GM11168 (cell line): ENCODE measurements at regions not wholly inside any gene's neighbourhood (a gene's known extent, or its start where the extent isn't known, plus 50 kb on each side); places are given as distances from the start of the nearest gene placed in this dataset.
"Not testable (repeated sequence)": the region's sequence is repeated elsewhere in the genome, so short reads cannot be mapped to it uniquely, and the experiment has no call there.

Experiments
- in situ Hi-C: fragments of 300-500 bp; cut with MboI; formaldehyde crosslinking; loops from one replicate; pipeline ENCODE4 v1.12.0; 2022; ENCODE audit warnings: low sequenced_read_pairs; ENCODE audit not compliant: unreplicated experiment

DNA sequence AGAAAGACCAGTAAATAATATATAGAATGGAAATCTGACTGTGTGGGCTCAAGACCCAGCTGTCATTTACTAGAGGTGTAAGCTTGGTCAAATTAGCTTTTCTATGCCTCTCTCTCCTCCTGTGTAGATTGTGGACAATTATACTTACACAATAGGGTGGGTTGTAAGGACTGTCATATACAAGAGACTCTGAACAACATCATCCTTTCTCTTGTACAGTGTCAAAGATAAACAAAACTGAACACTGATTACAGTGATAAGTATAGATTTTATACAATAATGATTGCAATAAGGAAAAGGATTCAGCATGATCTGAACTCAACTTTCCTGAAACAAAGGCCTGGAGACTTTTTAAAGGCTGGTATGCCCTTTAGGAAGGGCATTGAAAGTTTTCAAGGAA is 429.2 kb upstream of the HS3ST1 start:
- in situ Hi-C loops: no loop called here

- in situ Hi-C loops: no loop called here
Observed at GRCh38 chr4:11847167-11847566, 418.5 kb upstream of the HS3ST1 start.

GRCh38 chr4:11843927-11844326 is 415.2 kb upstream of the HS3ST1 start:
- in situ Hi-C loops: no loop called here

- in situ Hi-C loops: no loop called here
Observed at GRCh38 chr4:11843340-11843739, 414.6 kb upstream of the HS3ST1 start.

GRCh38 chr4:11842620-11843263 is 414.0 kb upstream of the HS3ST1 start:
- in situ Hi-C loops: no loop called here

GRCh38 chr4:11839889-11840288 is 411.2 kb upstream of the HS3ST1 start:
- in situ Hi-C loops: no loop called here

- in situ Hi-C loops: no loop called here
Observed at GRCh38 chr4:11831739-11832138, 403.0 kb upstream of the HS3ST1 start.

DNA sequence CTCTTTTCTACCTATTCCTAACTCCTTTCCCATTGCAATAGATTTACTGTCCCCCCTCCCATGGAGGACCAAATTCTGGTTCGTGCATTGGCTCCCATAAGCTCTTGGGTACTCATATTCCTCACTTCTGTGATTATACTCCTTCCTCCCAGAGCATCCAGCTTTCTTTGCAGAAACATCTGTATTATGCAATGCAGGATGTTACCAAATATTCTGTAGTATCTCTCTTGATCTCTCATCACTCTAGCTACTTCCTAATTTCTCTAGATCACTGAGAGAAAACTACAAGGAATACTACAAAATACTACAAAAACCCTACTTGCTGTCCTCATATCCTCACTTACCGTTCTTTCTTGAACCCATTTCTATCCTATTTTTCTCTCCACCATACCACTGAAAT is 395.9 kb upstream of the HS3ST1 start:
- in situ Hi-C loops: no loop called here

- in situ Hi-C loops: no loop called here
Observed at GRCh38 chr4:11821772-11822430, 393.2 kb upstream of the HS3ST1 start.

GRCh38 chr4:11817088-11817487 is 388.4 kb upstream of the HS3ST1 start:
- in situ Hi-C loops: no loop called here

- in situ Hi-C loops: no loop called here
Observed at GRCh38 chr4:11814758-11815157, 386.1 kb upstream of the HS3ST1 start.

DNA sequence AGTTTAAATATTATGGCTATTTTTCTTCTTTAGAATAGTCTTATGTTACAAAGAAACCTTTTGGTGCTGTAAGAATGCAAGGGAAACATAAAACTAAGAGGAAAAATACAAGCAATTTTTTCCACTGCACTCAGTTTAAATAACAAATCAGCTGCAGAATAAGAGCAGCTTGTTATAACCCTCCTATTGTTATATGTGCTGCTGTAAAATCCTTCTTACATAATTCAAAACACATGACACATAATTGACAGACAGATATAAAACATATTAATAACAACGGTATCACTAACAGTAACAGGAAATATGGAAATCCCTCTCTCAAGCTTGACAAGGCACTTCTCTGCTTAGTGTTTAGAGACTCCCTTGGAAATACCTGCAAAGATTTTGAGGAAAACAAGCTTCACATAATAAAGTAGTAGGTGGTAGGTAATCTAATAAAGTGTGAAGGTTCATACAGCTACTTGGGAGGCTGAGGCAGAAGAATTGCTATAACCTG is 385.3 kb upstream of the HS3ST1 start:
- in situ Hi-C loops: no loop called here

GRCh38 chr4:11811521-11811920 is 382.8 kb upstream of the HS3ST1 start:
- in situ Hi-C loops: not testable (repeated sequence)

DNA sequence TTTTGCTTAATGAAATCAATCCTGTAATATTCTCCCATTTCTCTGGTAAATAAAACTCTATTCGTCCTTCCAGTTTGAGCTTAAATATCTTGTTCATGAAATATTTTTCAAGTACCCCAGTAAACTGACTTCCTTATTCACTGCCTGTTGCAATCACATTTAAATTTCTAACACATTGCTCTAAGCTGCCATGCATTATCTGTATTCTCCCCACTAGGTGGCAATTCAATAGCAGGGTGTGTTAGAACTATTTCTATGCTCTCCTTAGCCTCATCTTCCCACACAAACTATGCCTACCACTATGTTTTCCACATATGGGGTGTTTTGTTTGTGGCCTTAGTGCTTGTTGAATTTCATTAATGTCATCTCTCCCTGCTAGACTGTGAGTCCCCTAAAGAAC is 377.1 kb upstream of the HS3ST1 start:
- in situ Hi-C loops: no loop called here

- in situ Hi-C loops: no loop called here
Observed at GRCh38 chr4:11801466-11802446, 373.1 kb upstream of the HS3ST1 start.

- in situ Hi-C loops: no loop called here
Observed at GRCh38 chr4:11799196-11799595, 370.5 kb upstream of the HS3ST1 start.

DNA sequence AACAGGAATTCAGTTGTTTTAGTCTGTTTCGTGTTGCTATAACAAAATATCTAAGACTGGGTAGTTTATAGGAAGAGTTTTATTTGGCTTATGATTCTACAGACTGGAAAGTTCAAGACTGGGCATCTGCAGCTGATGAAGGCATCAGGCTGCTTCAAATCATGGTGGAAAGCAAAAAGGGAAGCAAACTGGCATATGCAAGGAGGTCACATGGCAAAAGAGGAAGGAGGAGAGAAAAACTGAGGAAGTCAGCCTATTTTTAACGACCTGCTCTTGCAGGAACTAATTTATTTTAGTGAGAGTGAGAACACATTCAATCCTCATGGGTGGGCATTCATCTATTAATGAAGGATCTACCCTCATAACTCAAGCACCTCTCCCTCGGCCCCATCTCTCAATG is 363.1 kb upstream of the HS3ST1 start:
- in situ Hi-C loops: no loop called here

- in situ Hi-C loops: no loop called here
Observed at GRCh38 chr4:11790230-11790629, 361.5 kb upstream of the HS3ST1 start.

- in situ Hi-C loops: no loop called here
Observed at GRCh38 chr4:11783588-11783987, 354.9 kb upstream of the HS3ST1 start.

DNA sequence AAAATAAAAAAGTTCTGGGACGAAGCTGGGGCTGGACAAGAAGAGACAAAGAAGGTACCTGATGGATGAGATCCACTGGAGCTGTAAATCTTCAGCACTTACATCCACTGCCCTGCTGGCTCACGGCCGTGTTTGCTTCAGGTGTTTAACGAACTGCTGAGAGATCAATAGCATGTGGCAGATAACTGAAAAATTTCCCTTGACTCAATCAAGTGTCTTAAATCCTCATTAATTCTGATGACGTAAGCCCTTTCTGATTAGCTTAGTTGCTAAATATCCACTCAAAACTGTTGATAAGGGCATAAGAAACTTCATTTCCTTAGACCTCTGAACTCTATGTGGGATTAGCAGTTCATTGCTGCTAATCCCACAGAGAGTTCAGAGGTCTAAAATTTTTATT is 354.2 kb upstream of the HS3ST1 start:
- in situ Hi-C loops: no loop called here

- in situ Hi-C loops: no loop called here
Observed at GRCh38 chr4:11777447-11777846, 348.8 kb upstream of the HS3ST1 start.
